OCI-LY3 (cell line): ENCODE measurements at regions not wholly inside any gene's neighbourhood (a gene's known extent, or its start where the extent isn't known, plus 50 kb on each side); places are given as distances from the start of the nearest gene placed in this dataset.

Experiments
- CTCF ChIP-seq: fragments of 200-600, 300-600 bp; sonication (generic); IDR thresholded peaks from 2 replicates; pipeline ENCODE4 v1.5.1; 2014; ENCODE audit warnings: antibody characterized with exemption, low read length, low read depth
- EZH2phosphoT487 ChIP-seq: fragments of 200-600 bp; shearing (Covaris generic); IDR thresholded peaks from 2 replicates; pipeline ENCODE4 v1.6.1; 2018; ENCODE audit warnings: antibody characterized with exemption, mixed run types, low read depth

GRCh38 chr10:55227967-55228366 is 426.9 kb upstream of the PCDH15 start:
- TF ChIP-seq CTCF (no peak), EZH2phosphoT487 (no peak)
